GM04504 (cell line): ENCODE measurements at regions not wholly inside any gene's neighbourhood (a gene's known extent, or its start where the extent isn't known, plus 50 kb on each side); places are given as distances from the start of the nearest gene placed in this dataset.
A peak's percentile ranks its signal among the peaks of the same experiment; 100 is the strongest.

ENCODE experiments used
- DNase-seq: peaks from one replicate; pipeline ENCODE4 v3.0.0-alpha.2; 2012; ENCODE audit warnings: low read depth

GRCh38 chr20:48463916-48464315 is 363.9 kb downstream of the PREX1 start:
- DNase-seq: peak; percentile 12

GRCh38 chr20:48463096-48463720 is 364.6 kb downstream of the PREX1 start:
- DNase-seq: no peak

- no peak for DNase-seq
These were observed 366.1 kb downstream of the PREX1 start for GRCh38 chr20:48461735-48462119.

- DNase-seq: no peak
These were observed 366.6 kb downstream of the PREX1 start for GRCh38 chr20:48461091-48461734.

GRCh38 chr20:48460681-48461080 is 367.1 kb downstream of the PREX1 start:
- no peak for DNase-seq

GRCh38 chr20:48459722-48460395 is 367.9 kb downstream of the PREX1 start:
- DNase-seq: no peak

GRCh38 chr20:48458601-48459385 is 369.0 kb downstream of the PREX1 start:
- no peak for DNase-seq

- DNase-seq: no peak
These were observed 369.8 kb downstream of the PREX1 start for GRCh38 chr20:48458003-48458377.

GRCh38 chr20:48457193-48458002 is 370.4 kb downstream of the PREX1 start:
- DNase-seq: no peak

- no peak for DNase-seq
These were observed 371.2 kb downstream of the PREX1 start for GRCh38 chr20:48456366-48457192.

- no peak for DNase-seq
These were observed 372.0 kb downstream of the PREX1 start for GRCh38 chr20:48455651-48456365.

GRCh38 chr20:48454671-48455490 is 372.9 kb downstream of the PREX1 start:
- no peak for DNase-seq

GRCh38 chr20:48453477-48454093 is 374.2 kb downstream of the PREX1 start:
- no peak for DNase-seq

- DNase-seq: no peak
These were observed 376.4 kb downstream of the PREX1 start for GRCh38 chr20:48451401-48451800.

GRCh38 chr20:48448666-48449600 is 378.9 kb downstream of the PREX1 start:
- DNase-seq: no peak

- no peak for DNase-seq
These were observed 380.3 kb downstream of the PREX1 start for GRCh38 chr20:48447456-48447855.

- DNase-seq: no peak
These were observed 382.0 kb downstream of the PREX1 start for GRCh38 chr20:48445827-48446226.

GRCh38 chr20:48444249-48444648 is 383.6 kb downstream of the PREX1 start:
- no peak for DNase-seq
